Transverse colon (tissue), 4 donors: ENCODE measurements at regions not wholly inside any gene's neighbourhood (a gene's known extent, or its start where the extent isn't known, plus 50 kb on each side); places are given as distances from the start of the nearest gene placed in this dataset.

Source experiments
- DNase-seq: peaks from one replicate; pipeline ENCODE4 v3.0.0-alpha.2; 2019
- H3K27ac ChIP-seq, 4 donors: fragments of 200-600 bp; sonication (generic); 2 replicates each; pipeline ENCODE4 v1.5.1; 2016 to 2018; ENCODE audit warnings: inconsistent platforms in 4 of 4
- H3K27me3 ChIP-seq: fragments of 200-600 bp; sonication (generic); 2 replicates; pipeline ENCODE4 v1.5.1; 2017; ENCODE audit warnings: inconsistent platforms
- H3K36me3 ChIP-seq, 4 donors: fragments of 200-600 bp; sonication (generic); 2 replicates each; pipeline ENCODE4 v1.5.1; 2017 to 2019; ENCODE audit warnings: inconsistent platforms in 4 of 4
- H3K4me1 ChIP-seq, 4 donors: fragments of 200-600 bp; sonication (generic); 2 replicates each; pipeline ENCODE4 v1.5.1; 2017 to 2020; ENCODE audit warnings: inconsistent platforms in 4 of 4
- H3K4me3 ChIP-seq, 4 donors: fragments of 200-600 bp; sonication (generic); 1 replicate in 1 of 4; 2 replicates in 3 of 4; pipeline versions ENCODE4 v1.5.1 to v1.6.1; 2017 to 2019; ENCODE audit warnings: inconsistent platforms in 4 of 4
- H3K9me3 ChIP-seq, 2 donors: fragments of 200-600 bp; sonication (generic); 2 replicates each; pipeline ENCODE4 v1.5.1; 2017 to 2019; ENCODE audit warnings: inconsistent platforms in 2 of 2
- CTCF ChIP-seq, 5 experiments: fragments of 200-600 bp in 3 of 5; fragments of 450-650 bp in 2 of 5; sonication (generic) in 3 of 5; IDR thresholded peaks; 1 replicate in 2 of 5; 2 replicates in 3 of 5; pipeline ENCODE4 v1.5.1; 2016 to 2017; ENCODE audit warnings: antibody characterized with exemption in 5 of 5, inconsistent platforms in 3 of 5, mild to moderate bottlenecking in 2 of 5, moderate library complexity in 1 of 5
- EP300 ChIP-seq: sonication (generic); formaldehyde crosslinking; IDR thresholded peaks from one replicate; pipeline ENCODE4 v1.6.1; 2017; ENCODE audit warnings: antibody characterized with exemption, low read depth
- POLR2A ChIP-seq: fragments of 450-650 bp; IDR thresholded peaks from one replicate; pipeline ENCODE4 v1.6.1; 2016; ENCODE audit warnings: antibody characterized with exemption, mild to moderate bottlenecking, moderate library complexity
- POLR2AphosphoS5 ChIP-seq, 3 donors: sonication (generic); formaldehyde crosslinking; IDR thresholded peaks; one replicate each; pipeline ENCODE4 v1.6.1; 2016; ENCODE audit warnings: antibody characterized with exemption in 3 of 3
- WGBS, 2 donors: methylation state at CpG; one replicate each; pipeline ENCODE4 v1.1.5; 2018; ENCODE audit warnings: low coverage in 1 of 2; 5-methylcytosine and 5-hydroxymethylcytosine counted together
- in situ Hi-C, 4 donors: fragments of 200-750 bp; cut with MboI; loops; one replicate each; pipeline versions ENCODE4 v1.15.0 to v1.15.1; 2017; ENCODE audit warnings: low sequenced_read_pairs in 3 of 4, low pct_ligation_motif_present in 1 of 4, low pct_unique_long_range_greater_than_20kb in 1 of 4
- intact Hi-C: fragments of 100-400 bp; cut with DNase I; formaldehyde crosslinking; loops from one replicate; pipeline ENCODE4 v1.15.1; 2023; ENCODE audit warnings: low total_unique reads

DNA sequence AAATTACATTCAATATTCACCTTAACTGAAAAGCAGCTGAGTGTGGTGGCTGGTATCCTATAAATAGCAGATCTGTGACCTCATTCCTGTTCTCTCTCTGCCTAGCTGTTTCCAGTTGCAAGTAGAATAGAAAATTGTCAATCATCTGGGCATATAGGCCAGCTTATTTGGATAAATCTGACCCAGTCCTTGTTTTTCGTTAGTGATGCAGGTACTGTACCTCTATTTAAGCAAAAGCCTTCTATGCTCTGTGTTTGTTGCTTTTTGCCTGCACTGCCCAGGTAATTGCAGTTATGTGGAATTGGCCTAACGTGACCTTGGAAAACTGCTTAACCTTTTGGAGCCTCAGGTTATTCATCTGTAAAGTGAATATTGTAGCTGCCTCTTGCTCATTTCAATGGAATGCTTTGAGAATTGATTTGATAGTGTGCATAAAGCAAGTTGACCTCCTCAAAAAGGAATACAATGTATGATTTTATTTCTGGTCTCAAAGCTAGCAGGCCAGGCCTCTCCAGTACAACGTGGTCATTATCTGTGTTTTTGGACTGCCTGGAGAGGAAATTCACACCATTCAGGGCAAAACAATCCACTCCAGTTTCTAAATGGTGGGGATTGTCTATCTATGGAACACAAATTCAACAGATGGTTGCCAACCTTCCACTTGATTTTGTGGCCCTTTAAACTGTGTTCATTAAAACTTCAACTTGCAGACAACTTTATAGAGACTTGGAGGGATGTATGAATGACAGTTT is 508.7 kb upstream of the CITED2 start:
- Histone ChIP-seq H3K4me1 (peaks cover 7 to 21% (median 10%) of the 10 kb centered on the region in 4 donors), H3K4me3 (no peak overlapping the region), H3K9me3 (no peaks in the 10 kb centered on the region), H3K27me3 (no peaks in the 10 kb centered on the region), H3K36me3 (no peaks in the 10 kb centered on the region), H3K27ac (peak overlapping the region; percentile 34 to 55 (median 47))
- no peak for DNase-seq
- WGBS, 2 donors: 65 to 78% methylated on average over 2 to 3 of the region's 3 CpGs
- TF ChIP-seq POLR2A: no peak
- no peak for TF ChIP-seq EP300
- in situ Hi-C loops: loop anchor here in 1 of 4 donors (25.0 kb wide), 1 partner anchor 496 kb away; no protein-coding TSS in a partner anchor
- intact Hi-C loops: no loop called here

DNA sequence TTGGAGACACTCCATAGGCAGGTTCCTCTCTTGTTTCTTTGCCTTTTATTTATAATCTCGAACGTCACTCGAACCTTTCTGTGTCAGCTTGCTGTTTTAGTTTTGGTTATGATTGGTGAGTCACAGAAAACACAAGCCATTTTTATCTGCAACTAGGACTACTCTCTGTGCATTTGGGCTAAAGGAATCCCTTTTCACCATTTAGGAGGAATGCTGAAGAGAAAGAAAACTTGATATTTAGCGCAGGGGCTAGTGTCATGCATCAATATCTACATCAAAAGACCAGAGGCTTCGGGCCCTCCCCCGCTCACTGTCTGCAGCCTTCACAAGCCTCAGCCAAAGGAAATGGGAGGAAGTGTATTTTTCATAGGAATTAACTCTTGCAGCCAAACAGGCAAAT is 507.8 kb upstream of the CITED2 start:
- Histone ChIP-seq H3K4me3 (no peak overlapping the region), H3K27ac (peak overlapping the region; percentile 27 to 55 (median 47)), H3K4me1 (peaks cover 7 to 21% (median 10%) of the 10 kb centered on the region in 4 donors), H3K9me3 (no peaks in the 10 kb centered on the region), H3K27me3 (no peaks in the 10 kb centered on the region), H3K36me3 (no peaks in the 10 kb centered on the region)
- TF ChIP-seq CTCF (IDR thresholded peaks at IDR 0.05): no peak
- no peak for TF ChIP-seq EP300
- no peak for TF ChIP-seq POLR2AphosphoS5 (IDR thresholded peaks at IDR 0.05)
- WGBS, 2 donors: 58 to 79% methylated on average over 4 to 6 of the region's 6 CpGs
- no peak for DNase-seq
- in situ Hi-C loops: loop anchor here in 1 of 4 donors (25.0 kb wide), 1 partner anchor 495 kb away; no protein-coding TSS in a partner anchor
- intact Hi-C loops: no loop called here

DNA sequence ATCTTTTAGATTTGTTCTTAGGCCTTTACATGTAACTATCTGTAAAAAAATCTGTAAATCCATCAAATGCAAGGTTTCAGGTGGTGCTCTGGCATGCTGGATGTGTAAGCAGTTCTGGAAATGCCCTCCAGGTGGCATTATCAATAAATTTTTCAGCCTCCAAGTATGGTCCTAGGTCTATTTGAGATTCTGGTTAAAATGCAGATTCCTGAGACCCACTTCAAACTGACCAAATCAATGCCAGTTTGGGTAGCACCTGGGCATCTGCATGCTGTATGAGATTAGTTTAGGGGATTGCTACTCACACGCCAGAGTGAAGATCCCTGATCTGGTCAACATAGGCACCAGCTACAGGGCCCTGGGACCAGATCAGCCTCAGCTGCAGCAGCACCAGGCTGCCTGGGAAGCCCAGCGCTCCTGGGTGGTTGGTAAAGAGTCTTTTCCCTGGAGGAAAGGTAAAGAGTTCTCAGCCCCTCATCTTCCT is 507.3 kb upstream of the CITED2 start:
- no peaks in the 10 kb centered on the region for H3K9me3 ChIP-seq
- peak; percentile 55 for DNase-seq
- H3K27me3 ChIP-seq: no peaks in the 10 kb centered on the region
- peaks cover 7 to 21% (median 10%) of the 10 kb centered on the region in 4 donors for H3K4me1 ChIP-seq
- peak overlapping the region; percentile 27 to 55 (median 47) for H3K27ac ChIP-seq
- no peak overlapping the region for H3K4me3 ChIP-seq
- no peaks in the 10 kb centered on the region for H3K36me3 ChIP-seq
- in situ Hi-C loops: loop anchor here in 1 of 4 donors (25.0 kb wide), 1 partner anchor 494 kb away; no protein-coding TSS in a partner anchor
- intact Hi-C loops: no loop called here
- 70% methylated on average over 2 of the region's 2 CpGs; no CpG with 5 or more reads in 1 of the 2 donors for WGBS, 2 donors
- TF ChIP-seq POLR2AphosphoS5 (IDR thresholded peaks at IDR 0.05): no peak
- TF ChIP-seq EP300: no peak
- no peak for TF ChIP-seq POLR2A
- peak; percentile 57 to 75 (median 62) for TF ChIP-seq CTCF (IDR thresholded peaks at IDR 0.05)

GRCh38 chr6:139881236-139881635 is 506.8 kb upstream of the CITED2 start:
- H3K9me3 ChIP-seq: no peaks in the 10 kb centered on the region
- 54 to 77% methylated on average over 4 of the region's 4 CpGs for WGBS, 2 donors
- TF ChIP-seq POLR2A (no peak), EP300 (no peak), CTCF (IDR thresholded peaks at IDR 0.05) (no peak), POLR2AphosphoS5 (IDR thresholded peaks at IDR 0.05) (no peak)
- H3K27me3 ChIP-seq: no peaks in the 10 kb centered on the region
- intact Hi-C loops (no loop called here), in situ Hi-C loops (loop anchor here in 1 of 4 donors (25.0 kb wide), 1 partner anchor 494 kb away; no protein-coding TSS in a partner anchor)
- peaks cover 7 to 21% (median 10%) of the 10 kb centered on the region in 4 donors for H3K4me1 ChIP-seq
- no peak overlapping the region for H3K27ac ChIP-seq
- no peak for DNase-seq
- H3K4me3 ChIP-seq: no peak overlapping the region
- no peaks in the 10 kb centered on the region for H3K36me3 ChIP-seq
